ENCODE measurements at regions not wholly inside any gene's neighbourhood (a gene's known extent, or its start where the extent isn't known, plus 50 kb on each side); places are given as distances from the start of the nearest gene placed in this dataset.

GRCh38 chr14:96945721-96946120 is 148.5 kb downstream of the VRK1 start:
- Histone ChIP-seq H3K9me3 (ENCODE audit: control insufficient read depth, insufficient read depth, low read length) (peaks cover 21% of the 10 kb centered on the region), H3K27me3 (ENCODE audit: control insufficient read depth, insufficient read depth, low read length) (no peaks in the 10 kb centered on the region), H3K4me3 (ENCODE audit: low read depth, low read length) (no peak overlapping the region), H3K27ac (ENCODE audit: low read depth, low read length) (no peak overlapping the region)
- DNase-seq (ENCODE audit: low read depth, low spot score) = no peak
- TF ChIP-seq CTCF (IDR thresholded peaks at IDR 0.05; ENCODE audit: low read depth, low read length) = no peak
- ChIA-PET POLR2A (no interaction called here), CTCF (no interaction called here)

- peaks cover 8% of the 10 kb centered on the region for H3K9me3 ChIP-seq (ENCODE audit: control insufficient read depth, insufficient read depth, low read length)
- no peak for TF ChIP-seq CTCF (IDR thresholded peaks at IDR 0.05; ENCODE audit: low read depth, low read length)
- POLR2A ChIA-PET = no interaction called here
- H3K27me3 ChIP-seq (ENCODE audit: control insufficient read depth, insufficient read depth, low read length) = no peaks in the 10 kb centered on the region
- H3K4me3 ChIP-seq (ENCODE audit: low read depth, low read length) = no peak overlapping the region
- CTCF ChIA-PET = no interaction called here
- H3K27ac ChIP-seq (ENCODE audit: low read depth, low read length) = no peak overlapping the region
- no peak for DNase-seq (ENCODE audit: low read depth, low spot score)
Measured at GRCh38 chr14:96949594-96949993, 152.4 kb downstream of the VRK1 start.

- ChIA-PET POLR2A (no interaction called here), CTCF (no interaction called here)
- H3K9me3 ChIP-seq (ENCODE audit: control insufficient read depth, insufficient read depth, low read length) = peaks cover 8% of the 10 kb centered on the region
- no peak overlapping the region for H3K4me3 ChIP-seq (ENCODE audit: low read depth, low read length)
- DNase-seq (ENCODE audit: low read depth, low spot score) = no peak
- no peak for TF ChIP-seq CTCF (IDR thresholded peaks at IDR 0.05; ENCODE audit: low read depth, low read length)
- H3K27me3 ChIP-seq (ENCODE audit: control insufficient read depth, insufficient read depth, low read length) = no peaks in the 10 kb centered on the region
- no peak overlapping the region for H3K27ac ChIP-seq (ENCODE audit: low read depth, low read length)
Measured at GRCh38 chr14:96951511-96951910, 154.3 kb downstream of the VRK1 start.

GRCh38 chr14:96953087-96953874 is 156.1 kb downstream of the VRK1 start:
- no peak overlapping the region for H3K27ac ChIP-seq (ENCODE audit: low read depth, low read length)
- ChIA-PET POLR2A (no interaction called here), CTCF (no interaction called here)
- TF ChIP-seq CTCF (IDR thresholded peaks at IDR 0.05; ENCODE audit: low read depth, low read length) = no peak
- no peaks in the 10 kb centered on the region for H3K27me3 ChIP-seq (ENCODE audit: control insufficient read depth, insufficient read depth, low read length)
- H3K4me3 ChIP-seq (ENCODE audit: low read depth, low read length) = no peak overlapping the region
- no peak for DNase-seq (ENCODE audit: low read depth, low spot score)
- H3K9me3 ChIP-seq (ENCODE audit: control insufficient read depth, insufficient read depth, low read length) = peaks cover 12% of the 10 kb centered on the region

GRCh38 chr14:96953875-96954185 is 156.6 kb downstream of the VRK1 start:
- CTCF ChIA-PET = no interaction called here
- H3K4me3 ChIP-seq (ENCODE audit: low read depth, low read length) = no peak overlapping the region
- DNase-seq (ENCODE audit: low read depth, low spot score) = no peak
- POLR2A ChIA-PET = no interaction called here
- TF ChIP-seq CTCF (IDR thresholded peaks at IDR 0.05; ENCODE audit: low read depth, low read length) = no peak
- H3K27me3 ChIP-seq (ENCODE audit: control insufficient read depth, insufficient read depth, low read length) = no peaks in the 10 kb centered on the region
- H3K9me3 ChIP-seq (ENCODE audit: control insufficient read depth, insufficient read depth, low read length) = peaks cover 18% of the 10 kb centered on the region
- no peak overlapping the region for H3K27ac ChIP-seq (ENCODE audit: low read depth, low read length)

All from AG04450 (cell line).